ENCODE measurements at regions not wholly inside any gene's neighbourhood (a gene's known extent, or its start where the extent isn't known, plus 50 kb on each side); places are given as distances from the start of the nearest gene placed in this dataset.

GRCh38 chr3:94972066-94972465, 909.2 kb downstream of the NSUN3 start (continued):
- TF ChIP-seq, protein P1, sequence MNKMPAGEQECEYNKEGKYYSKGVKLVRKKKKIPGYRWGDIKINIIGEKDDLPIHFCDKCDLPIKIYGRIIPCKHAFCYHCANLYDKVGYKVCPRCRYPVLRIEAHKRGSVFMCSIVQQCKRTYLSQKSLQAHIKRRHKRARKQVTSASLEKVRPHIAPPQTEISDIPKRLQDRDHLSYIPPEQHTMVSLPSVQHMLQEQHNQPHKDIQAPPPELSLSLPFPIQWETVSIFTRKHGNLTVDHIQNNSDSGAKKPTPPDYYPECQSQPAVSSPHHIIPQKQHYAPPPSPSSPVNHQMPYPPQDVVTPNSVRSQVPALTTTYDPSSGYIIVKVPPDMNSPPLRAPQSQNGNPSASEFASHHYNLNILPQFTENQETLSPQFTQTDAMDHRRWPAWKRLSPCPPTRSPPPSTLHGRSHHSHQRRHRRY (tag by site-specific recombination; IDR thresholded peaks at IDR 0.05), result no peak
- TF ChIP-seq HIC1 (tag by site-specific recombination; IDR thresholded peaks at IDR 0.05), result no peak

GRCh38 chr3:94978084-94978483, 915.2 kb downstream of the NSUN3 start:
- TF ChIP-seq ZNF394 (tag by site-specific recombination; IDR thresholded peaks at IDR 0.05; ENCODE audit: borderline replicate concordance) (no peak), ZEB2 (tag by site-specific recombination; IDR thresholded peaks at IDR 0.05) (no peak), ZNF311 (tag by site-specific recombination; IDR thresholded peaks at IDR 0.05; ENCODE audit: borderline replicate concordance) (no peak), ZNF785 (tag by site-specific recombination; IDR thresholded peaks at IDR 0.05) (no peak), ZNF366 (tag by site-specific recombination; conservative IDR thresholded peaks at IDR 0.05) (no peak), ZNF626 (tag by site-specific recombination; IDR thresholded peaks at IDR 0.05) (no peak), ZNF274 (IDR thresholded peaks at IDR 0.05; ENCODE audit: low read length) (no peak), ZNF274 (tag by site-specific recombination; IDR thresholded peaks at IDR 0.05; ENCODE audit: borderline replicate concordance) (no peak), ZNF404 (tag by site-specific recombination; IDR thresholded peaks at IDR 0.05) (no peak), ZNF211 (tag by site-specific recombination; IDR thresholded peaks at IDR 0.05; ENCODE audit: low read depth) (no peak), ZBTB44 (tag by site-specific recombination; IDR thresholded peaks at IDR 0.05) (no peak)
- TF ChIP-seq, protein P2, sequence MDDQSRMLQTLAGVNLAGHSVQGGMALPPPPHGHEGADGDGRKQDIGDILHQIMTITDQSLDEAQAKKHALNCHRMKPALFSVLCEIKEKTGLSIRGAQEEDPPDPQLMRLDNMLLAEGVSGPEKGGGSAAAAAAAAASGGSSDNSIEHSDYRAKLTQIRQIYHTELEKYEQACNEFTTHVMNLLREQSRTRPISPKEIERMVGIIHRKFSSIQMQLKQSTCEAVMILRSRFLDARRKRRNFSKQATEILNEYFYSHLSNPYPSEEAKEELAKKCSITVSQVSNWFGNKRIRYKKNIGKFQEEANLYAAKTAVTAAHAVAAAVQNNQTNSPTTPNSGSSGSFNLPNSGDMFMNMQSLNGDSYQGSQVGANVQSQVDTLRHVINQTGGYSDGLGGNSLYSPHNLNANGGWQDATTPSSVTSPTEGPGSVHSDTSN (CRISPR knock-in tag; IDR thresholded peaks at IDR 0.05), result no peak
- TF ChIP-seq, protein P3, sequence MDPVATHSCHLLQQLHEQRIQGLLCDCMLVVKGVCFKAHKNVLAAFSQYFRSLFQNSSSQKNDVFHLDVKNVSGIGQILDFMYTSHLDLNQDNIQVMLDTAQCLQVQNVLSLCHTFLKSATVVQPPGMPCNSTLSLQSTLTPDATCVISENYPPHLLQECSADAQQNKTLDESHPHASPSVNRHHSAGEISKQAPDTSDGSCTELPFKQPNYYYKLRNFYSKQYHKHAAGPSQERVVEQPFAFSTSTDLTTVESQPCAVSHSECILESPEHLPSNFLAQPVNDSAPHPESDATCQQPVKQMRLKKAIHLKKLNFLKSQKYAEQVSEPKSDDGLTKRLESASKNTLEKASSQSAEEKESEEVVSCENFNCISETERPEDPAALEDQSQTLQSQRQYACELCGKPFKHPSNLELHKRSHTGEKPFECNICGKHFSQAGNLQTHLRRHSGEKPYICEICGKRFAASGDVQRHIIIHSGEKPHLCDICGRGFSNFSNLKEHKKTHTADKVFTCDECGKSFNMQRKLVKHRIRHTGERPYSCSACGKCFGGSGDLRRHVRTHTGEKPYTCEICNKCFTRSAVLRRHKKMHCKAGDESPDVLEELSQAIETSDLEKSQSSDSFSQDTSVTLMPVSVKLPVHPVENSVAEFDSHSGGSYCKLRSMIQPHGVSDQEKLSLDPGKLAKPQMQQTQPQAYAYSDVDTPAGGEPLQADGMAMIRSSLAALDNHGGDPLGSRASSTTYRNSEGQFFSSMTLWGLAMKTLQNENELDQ (tag by site-specific recombination; IDR thresholded peaks at IDR 0.05; ENCODE audit: low read depth), result no peak
- H3K4me3 ChIP-seq (ENCODE audit: low read depth, low read length), result no peak overlapping the region
- CTCF ChIA-PET, result no interaction called here

GRCh38 chr3:94985778-94986177, 922.9 kb downstream of the NSUN3 start:
- ChIA-PET POLR2A (no interaction called here), CTCF (no interaction called here)
- Histone ChIP-seq H3K4me1 (ENCODE audit: control insufficient read depth, insufficient read depth, low read length) (no peaks in the 10 kb centered on the region), H3K27ac (ENCODE audit: extremely low read depth, low read depth, low read length) (no peak overlapping the region), H3K4me3 (ENCODE audit: low read depth, low read length) (no peak overlapping the region), H3K36me3 (ENCODE audit: control insufficient read depth in 2 of 2, insufficient read depth in 1 of 2, low read length in 2 of 2) (no peaks in the 10 kb centered on the region), H3K9me3 (ENCODE audit: control insufficient read depth, insufficient read depth, low read depth, low read length) (no peaks in the 10 kb centered on the region)
- TF ChIP-seq ZNF707 (tag by site-specific recombination; IDR thresholded peaks at IDR 0.05) (no peak), ZNF423 (tag by site-specific recombination; IDR thresholded peaks at IDR 0.05) (no peak), KLF10 (tag by site-specific recombination; IDR thresholded peaks at IDR 0.05) (no peak), ZNF24 (tag by site-specific recombination; IDR thresholded peaks at IDR 0.05) (no peak), ZNF48 (tag by site-specific recombination; IDR thresholded peaks at IDR 0.05) (no peak), ZNF175 (tag by site-specific recombination; IDR thresholded peaks at IDR 0.05) (no peak)
- TF ChIP-seq, protein P4, sequence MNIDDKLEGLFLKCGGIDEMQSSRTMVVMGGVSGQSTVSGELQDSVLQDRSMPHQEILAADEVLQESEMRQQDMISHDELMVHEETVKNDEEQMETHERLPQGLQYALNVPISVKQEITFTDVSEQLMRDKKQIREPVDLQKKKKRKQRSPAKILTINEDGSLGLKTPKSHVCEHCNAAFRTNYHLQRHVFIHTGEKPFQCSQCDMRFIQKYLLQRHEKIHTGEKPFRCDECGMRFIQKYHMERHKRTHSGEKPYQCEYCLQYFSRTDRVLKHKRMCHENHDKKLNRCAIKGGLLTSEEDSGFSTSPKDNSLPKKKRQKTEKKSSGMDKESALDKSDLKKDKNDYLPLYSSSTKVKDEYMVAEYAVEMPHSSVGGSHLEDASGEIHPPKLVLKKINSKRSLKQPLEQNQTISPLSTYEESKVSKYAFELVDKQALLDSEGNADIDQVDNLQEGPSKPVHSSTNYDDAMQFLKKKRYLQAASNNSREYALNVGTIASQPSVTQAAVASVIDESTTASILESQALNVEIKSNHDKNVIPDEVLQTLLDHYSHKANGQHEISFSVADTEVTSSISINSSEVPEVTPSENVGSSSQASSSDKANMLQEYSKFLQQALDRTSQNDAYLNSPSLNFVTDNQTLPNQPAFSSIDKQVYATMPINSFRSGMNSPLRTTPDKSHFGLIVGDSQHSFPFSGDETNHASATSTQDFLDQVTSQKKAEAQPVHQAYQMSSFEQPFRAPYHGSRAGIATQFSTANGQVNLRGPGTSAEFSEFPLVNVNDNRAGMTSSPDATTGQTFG (tag by site-specific recombination; IDR thresholded peaks at IDR 0.05; ENCODE audit: borderline replicate concordance), result no peak

More at GRCh38 chr3:94978084-94978483, 915.2 kb downstream of the NSUN3 start:
- POLR2A ChIA-PET, result no interaction called here
- Histone ChIP-seq H3K36me3 (ENCODE audit: control insufficient read depth in 2 of 2, insufficient read depth in 1 of 2, low read length in 2 of 2) (no peaks in the 10 kb centered on the region), H3K4me1 (ENCODE audit: control insufficient read depth, insufficient read depth, low read length) (no peaks in the 10 kb centered on the region), H3K27ac (ENCODE audit: extremely low read depth, low read depth, low read length) (no peak overlapping the region), H3K9me3 (ENCODE audit: control insufficient read depth, insufficient read depth, low read depth, low read length) (no peaks in the 10 kb centered on the region)

Data from HEK293 (cell line).